Upper lobe of right lung (tissue), 1 donor: ENCODE measurements at regions not wholly inside any gene's neighbourhood (a gene's known extent, or its start where the extent isn't known, plus 50 kb on each side); places are given as distances from the start of the nearest gene placed in this dataset.
A peak's percentile ranks its signal among the peaks of the same experiment; 100 is the strongest.
"Not testable (repeated sequence)": the region's sequence is repeated elsewhere in the genome, so short reads cannot be mapped to it uniquely, and the experiment has no call there.

Experiments
- ATAC-seq: fragments of 200-7000 bp; cut with Tn5 transposase; one replicate; pipeline ENCODE4 v1.9.1; 2020; ENCODE audit warnings: mild to moderate bottlenecking, moderate library complexity
- DNase-seq: peaks from one replicate; pipeline ENCODE4 v3.0.0-alpha.2; 2020
- H3K27ac ChIP-seq: fragments of 200-600 bp; one replicate; pipeline ENCODE4 v1.8.0; 2022
- H3K27me3 ChIP-seq: fragments of 200-600 bp; one replicate; pipeline ENCODE4 v1.8.0; 2022; ENCODE audit warnings: mild to moderate bottlenecking
- H3K36me3 ChIP-seq: fragments of 200-600 bp; one replicate; pipeline ENCODE4 v1.8.0; 2022
- H3K4me1 ChIP-seq: fragments of 200-600 bp; one replicate; pipeline ENCODE4 v1.8.0; 2022
- H3K4me3 ChIP-seq: fragments of 200-600 bp; one replicate; pipeline ENCODE4 v1.8.0; 2022; ENCODE audit warnings: mild to moderate bottlenecking
- H3K9me3 ChIP-seq: fragments of 200-600 bp; one replicate; pipeline ENCODE4 v1.8.0; 2022
- intact Hi-C: fragments of 100-400 bp; cut with DNase I; formaldehyde crosslinking; loops from one replicate; pipeline ENCODE4 v1.11.0; 2022
- TF ChIP-seq, protein P1 (sequence below): fragments of 200-600 bp; IDR thresholded peaks from one replicate; pipeline ENCODE4 v1.8.0; 2022; ENCODE audit warnings: antibody characterized with exemption
- donor health status: DM: no; HTN: yes; CAD: no; lungs with severe emphysema.

DNA sequence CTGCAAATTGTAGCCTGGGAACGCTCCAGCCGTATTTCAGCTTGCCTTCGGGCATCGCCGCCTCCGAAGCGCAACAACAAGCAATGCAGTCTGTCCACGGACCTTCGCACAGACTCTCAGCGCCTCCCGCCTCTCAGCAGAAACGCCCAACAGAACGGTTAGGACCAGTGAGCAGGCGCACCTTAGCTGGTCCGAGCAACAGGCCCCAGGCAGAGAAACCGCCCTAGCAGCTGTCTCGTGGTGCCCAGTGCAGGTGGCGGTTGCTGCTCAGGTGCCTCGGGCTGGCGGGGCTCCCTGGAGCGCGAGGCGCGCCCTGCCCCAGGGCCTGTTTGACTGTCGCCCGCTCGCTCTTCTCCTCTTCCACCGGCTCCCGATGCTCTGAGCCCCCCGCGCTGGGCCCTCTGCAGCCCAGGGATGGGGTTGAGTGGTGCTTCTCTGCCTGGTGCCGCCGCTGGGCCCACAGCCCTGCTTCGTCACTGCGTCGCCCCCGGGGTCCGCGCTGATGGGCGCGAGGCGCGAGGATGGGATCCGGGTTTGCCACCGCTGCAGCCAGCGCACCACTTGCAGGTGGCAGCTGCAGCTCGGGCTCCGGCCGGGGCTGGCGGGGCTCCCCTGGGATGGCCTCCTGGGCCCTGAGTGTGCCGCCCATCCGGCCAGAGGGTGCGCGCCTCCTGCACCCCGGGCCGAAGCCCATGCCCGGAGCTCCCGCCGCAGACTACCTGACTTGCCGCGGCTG, 268.4 kb upstream of the FRG2C start:
- TF ChIP-seq, protein P1, sequence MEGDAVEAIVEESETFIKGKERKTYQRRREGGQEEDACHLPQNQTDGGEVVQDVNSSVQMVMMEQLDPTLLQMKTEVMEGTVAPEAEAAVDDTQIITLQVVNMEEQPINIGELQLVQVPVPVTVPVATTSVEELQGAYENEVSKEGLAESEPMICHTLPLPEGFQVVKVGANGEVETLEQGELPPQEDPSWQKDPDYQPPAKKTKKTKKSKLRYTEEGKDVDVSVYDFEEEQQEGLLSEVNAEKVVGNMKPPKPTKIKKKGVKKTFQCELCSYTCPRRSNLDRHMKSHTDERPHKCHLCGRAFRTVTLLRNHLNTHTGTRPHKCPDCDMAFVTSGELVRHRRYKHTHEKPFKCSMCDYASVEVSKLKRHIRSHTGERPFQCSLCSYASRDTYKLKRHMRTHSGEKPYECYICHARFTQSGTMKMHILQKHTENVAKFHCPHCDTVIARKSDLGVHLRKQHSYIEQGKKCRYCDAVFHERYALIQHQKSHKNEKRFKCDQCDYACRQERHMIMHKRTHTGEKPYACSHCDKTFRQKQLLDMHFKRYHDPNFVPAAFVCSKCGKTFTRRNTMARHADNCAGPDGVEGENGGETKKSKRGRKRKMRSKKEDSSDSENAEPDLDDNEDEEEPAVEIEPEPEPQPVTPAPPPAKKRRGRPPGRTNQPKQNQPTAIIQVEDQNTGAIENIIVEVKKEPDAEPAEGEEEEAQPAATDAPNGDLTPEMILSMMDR, result no peak
- H3K27ac ChIP-seq, result no peak overlapping the region
- DNase-seq, result no peak

DNA sequence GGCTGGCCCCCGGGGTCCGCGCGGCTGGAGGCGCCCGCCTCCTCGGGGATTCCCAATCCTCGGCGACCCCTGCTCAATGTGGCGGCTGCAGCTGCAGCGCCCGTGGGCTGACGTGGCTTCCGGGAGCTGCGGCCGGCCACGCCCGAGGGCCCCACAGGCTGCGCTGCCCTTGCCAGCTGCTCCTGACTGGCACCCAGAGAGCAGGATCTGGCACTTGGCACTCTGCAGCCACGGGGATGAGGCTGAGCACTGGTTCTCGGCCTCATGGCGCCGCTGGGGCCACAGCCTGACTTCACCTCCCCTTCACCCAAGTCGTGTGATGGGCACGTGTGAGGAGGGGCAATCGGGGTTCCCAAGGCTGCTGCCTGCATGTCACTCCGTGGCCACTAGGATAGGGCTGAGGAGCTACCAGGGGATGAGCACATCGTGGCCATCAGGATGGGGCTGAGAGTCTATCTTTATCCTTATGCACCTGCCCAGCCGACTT, 267.8 kb upstream of the FRG2C start:
- Histone ChIP-seq H3K4me3 (peak overlapping the region; percentile 26), H3K27ac (no peak overlapping the region), H3K36me3 (no peaks in the 10 kb centered on the region), H3K9me3 (no peaks in the 10 kb centered on the region), H3K27me3 (no peaks in the 10 kb centered on the region), H3K4me1 (peaks cover 11% of the 10 kb centered on the region)
- peak; percentile 53 for ATAC-seq
- TF ChIP-seq, protein P1, result no peak
- intact Hi-C loops, result no loop called here
- DNase-seq, result peak; percentile 68

More for the DNA sequence above, 268.4 kb upstream of the FRG2C start:
- Histone ChIP-seq H3K4me3 (peak overlapping the region; percentile 26), H3K4me1 (peaks cover 11% of the 10 kb centered on the region), H3K9me3 (no peaks in the 10 kb centered on the region), H3K36me3 (no peaks in the 10 kb centered on the region), H3K27me3 (no peaks in the 10 kb centered on the region)
- intact Hi-C loops, result no loop called here
- ATAC-seq, result no peak

DNA sequence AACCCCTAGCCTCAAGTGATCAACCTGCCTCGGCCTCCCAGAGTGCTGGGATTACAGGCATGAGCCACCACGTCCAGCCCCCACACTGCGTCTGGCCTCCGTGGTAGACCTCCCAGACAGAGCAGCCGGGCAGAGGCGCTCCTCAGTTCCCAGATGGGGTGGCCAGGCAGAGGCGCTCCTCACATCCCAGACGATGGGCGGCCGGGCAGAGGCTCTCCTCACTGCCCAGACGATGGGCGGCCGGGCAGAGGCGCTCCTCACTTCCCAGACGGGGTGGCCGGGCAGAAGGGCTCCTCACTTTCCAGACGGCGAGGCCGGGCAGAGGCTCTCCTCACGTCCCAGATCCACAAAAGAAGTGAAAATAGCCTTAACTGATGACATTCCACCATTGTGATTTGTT, 266.6 kb upstream of the FRG2C start:
- DNase-seq, H3K27ac ChIP-seq, H3K4me3 ChIP-seq, intact Hi-C loops, H3K27me3 ChIP-seq, H3K36me3 ChIP-seq, ATAC-seq, H3K9me3 ChIP-seq: not testable (repeated sequence)
- peaks cover 11% of the 10 kb centered on the region for H3K4me1 ChIP-seq

DNA sequence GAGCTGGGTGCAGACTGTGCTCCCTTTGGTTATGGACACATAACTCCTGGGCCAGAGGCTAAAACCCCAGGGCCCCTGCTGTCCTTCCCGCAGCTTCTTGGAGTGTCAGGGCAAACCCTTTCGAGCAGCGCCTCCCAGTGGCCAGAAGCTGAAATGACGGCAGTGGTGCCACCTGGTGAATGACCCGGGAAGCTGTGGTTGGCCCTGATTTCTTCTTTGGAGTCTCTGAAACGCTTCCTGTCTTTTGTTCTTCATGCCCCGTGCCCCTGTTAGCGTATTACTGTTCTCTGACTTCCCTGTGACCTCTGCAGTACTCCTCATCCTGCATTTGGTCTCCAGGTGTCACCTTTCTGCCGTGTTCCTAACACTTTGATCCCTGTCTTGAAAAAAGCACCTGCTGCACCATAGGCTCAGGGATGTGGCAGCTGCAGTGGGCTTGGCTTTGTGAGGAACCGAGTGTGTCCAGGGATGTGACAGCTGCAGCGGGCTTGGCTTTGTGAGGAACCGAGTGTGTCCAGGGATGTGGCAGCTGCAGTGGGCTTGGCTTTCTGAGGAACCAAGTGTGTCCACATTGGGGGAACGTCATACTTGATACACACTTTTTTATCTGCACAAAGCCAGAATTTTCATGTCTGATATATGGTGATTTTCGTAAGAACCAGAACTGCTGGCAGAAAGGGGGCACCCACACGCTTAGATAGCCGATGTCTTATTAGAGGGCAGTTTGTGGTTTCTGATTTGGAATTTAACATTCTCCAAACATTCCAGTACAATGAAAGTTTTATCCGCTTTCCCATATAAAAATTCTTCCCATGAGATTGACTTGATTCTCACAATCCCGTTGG, 241.8 kb upstream of the FRG2C start:
- not testable (repeated sequence) for H3K4me1 ChIP-seq, H3K27ac ChIP-seq, ATAC-seq, H3K27me3 ChIP-seq, H3K36me3 ChIP-seq, H3K9me3 ChIP-seq, H3K4me3 ChIP-seq
- intact Hi-C loops, result loop anchor here (10.0 kb wide), 1 partner anchor 128 kb away; no protein-coding TSS in a partner anchor
- TF ChIP-seq, protein P1, result peak; percentile 66
- peak; percentile 74 for DNase-seq

DNA sequence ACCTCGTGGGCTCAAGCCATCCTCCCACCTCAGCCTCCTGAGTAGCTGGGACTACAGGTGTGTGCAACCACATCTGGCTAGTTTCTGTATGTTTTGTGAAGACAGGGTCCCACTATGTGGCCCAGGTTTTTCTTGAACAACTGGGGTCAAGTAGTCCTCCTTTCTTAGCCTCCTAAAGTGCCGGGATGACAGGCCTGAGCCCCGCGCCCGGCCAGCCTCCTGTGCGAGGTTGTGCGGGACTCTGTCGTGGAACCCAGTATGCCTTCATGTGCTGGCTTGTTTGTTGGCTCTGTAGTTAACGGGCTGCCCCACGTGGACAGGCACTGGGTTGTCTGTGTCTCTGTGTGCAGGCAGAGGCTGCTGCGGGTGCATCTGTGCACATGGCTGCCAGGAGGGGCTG, 238.7 kb upstream of the FRG2C start:
- not testable (repeated sequence) for H3K4me1 ChIP-seq, ATAC-seq, H3K9me3 ChIP-seq, H3K27me3 ChIP-seq, H3K36me3 ChIP-seq, H3K27ac ChIP-seq, DNase-seq, H3K4me3 ChIP-seq
- intact Hi-C loops, result loop anchor here (10.0 kb wide), 1 partner anchor 131 kb away; no protein-coding TSS in a partner anchor

DNA sequence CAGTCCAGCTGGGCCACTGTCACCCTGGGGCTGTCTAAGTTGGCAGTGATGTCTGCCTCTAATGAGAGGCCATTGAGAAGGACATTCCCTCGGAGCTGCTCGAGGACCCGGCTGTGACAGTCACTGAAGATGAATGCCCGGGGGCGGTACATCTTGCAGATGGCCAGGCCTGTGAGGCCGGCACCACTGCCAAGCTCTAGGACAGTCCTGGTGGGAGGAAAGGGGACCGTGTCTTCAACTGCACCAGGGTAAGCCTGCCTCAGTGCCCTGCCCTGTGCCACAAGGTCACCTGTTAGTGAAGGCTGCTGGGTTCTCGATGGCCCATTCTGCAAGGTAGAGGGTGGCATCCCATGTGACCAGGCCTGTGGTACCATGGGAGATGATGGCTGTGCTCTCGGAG, 236.6 kb upstream of the FRG2C start:
- H3K4me3 ChIP-seq, H3K9me3 ChIP-seq, H3K27me3 ChIP-seq, H3K36me3 ChIP-seq, H3K4me1 ChIP-seq, H3K27ac ChIP-seq, ATAC-seq, DNase-seq: not testable (repeated sequence)
- intact Hi-C loops, result loop anchor here (10.0 kb wide), 1 partner anchor 133 kb away; no protein-coding TSS in a partner anchor

DNA sequence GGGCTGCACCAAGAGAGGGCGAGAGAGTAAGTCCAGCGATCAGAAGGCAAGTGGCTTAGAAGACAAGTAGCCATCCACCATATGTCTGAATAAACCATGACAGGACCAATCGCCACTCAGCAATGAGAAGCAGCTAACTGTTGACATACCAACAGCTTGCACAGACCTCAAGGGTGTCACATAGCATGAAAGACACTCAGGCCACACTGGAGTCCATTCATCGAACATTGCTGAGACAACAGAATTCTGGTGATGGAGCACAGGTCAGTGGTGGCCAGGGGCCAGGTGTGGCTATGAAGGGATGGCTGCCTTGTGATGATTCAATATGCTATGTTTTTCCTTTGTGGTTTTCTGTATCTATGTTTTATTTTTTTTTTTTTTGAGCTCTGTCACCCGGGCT, 236.2 kb upstream of the FRG2C start:
- H3K27ac ChIP-seq, ATAC-seq, H3K9me3 ChIP-seq, H3K4me1 ChIP-seq, H3K27me3 ChIP-seq, DNase-seq, H3K36me3 ChIP-seq, H3K4me3 ChIP-seq: not testable (repeated sequence)
- intact Hi-C loops, result loop anchor here (10.0 kb wide), 1 partner anchor 133 kb away; no protein-coding TSS in a partner anchor
